CD4-positive, alpha-beta T cell treated with Interferon gamma for 1 hour (primary cell): ENCODE measurements at regions not wholly inside any gene's neighbourhood (a gene's known extent, or its start where the extent isn't known, plus 50 kb on each side); places are given as distances from the start of the nearest gene placed in this dataset.

Experiments
- DNase-seq: peaks from one replicate; pipeline ENCODE4 v3.0.0-alpha.2; 2020

GRCh38 chr15:53296603-53297002 lies 462.9 kb downstream of the WDR72 start:
- DNase-seq = no peak

GRCh38 chr15:53295574-53295973 lies 463.9 kb downstream of the WDR72 start:
- no peak for DNase-seq

GRCh38 chr15:53288542-53288941 lies 470.9 kb downstream of the WDR72 start:
- DNase-seq = no peak

GRCh38 chr15:53274630-53275029 lies 484.5 kb upstream of the ONECUT1 start:
- no peak for DNase-seq

- DNase-seq = no peak
Measured at GRCh38 chr15:53272116-53272515, 482.0 kb upstream of the ONECUT1 start.

GRCh38 chr15:53266176-53266575 lies 476.0 kb upstream of the ONECUT1 start:
- DNase-seq = no peak

- no peak for DNase-seq
Measured at GRCh38 chr15:53260647-53261046, 470.5 kb upstream of the ONECUT1 start.

- no peak for DNase-seq
Measured at GRCh38 chr15:53256457-53256856, 466.3 kb upstream of the ONECUT1 start.

- no peak for DNase-seq
Measured at GRCh38 chr15:53256043-53256442, 465.9 kb upstream of the ONECUT1 start.

- DNase-seq = no peak
Measured at GRCh38 chr15:53251996-53252395, 461.9 kb upstream of the ONECUT1 start.

- no peak for DNase-seq
Measured at GRCh38 chr15:53251523-53251922, 461.4 kb upstream of the ONECUT1 start.

GRCh38 chr15:53247041-53247708 lies 457.0 kb upstream of the ONECUT1 start:
- no peak for DNase-seq

- DNase-seq = no peak
Measured at GRCh38 chr15:53246404-53246803, 456.3 kb upstream of the ONECUT1 start.

- DNase-seq = no peak
Measured at GRCh38 chr15:53233801-53234200, 443.7 kb upstream of the ONECUT1 start.

- no peak for DNase-seq
Measured at GRCh38 chr15:53230473-53230872, 440.3 kb upstream of the ONECUT1 start.

GRCh38 chr15:53226559-53226958 lies 436.4 kb upstream of the ONECUT1 start:
- DNase-seq = no peak

GRCh38 chr15:53225781-53226180 lies 435.6 kb upstream of the ONECUT1 start:
- DNase-seq = no peak

- no peak for DNase-seq
Measured at GRCh38 chr15:53224371-53224770, 434.2 kb upstream of the ONECUT1 start.

- no peak for DNase-seq
Measured at GRCh38 chr15:53223815-53224214, 433.7 kb upstream of the ONECUT1 start.

- DNase-seq = no peak
Measured at GRCh38 chr15:53218666-53219580, 428.8 kb upstream of the ONECUT1 start.

GRCh38 chr15:53216036-53216435 lies 425.9 kb upstream of the ONECUT1 start:
- no peak for DNase-seq

GRCh38 chr15:53213336-53213735 lies 423.2 kb upstream of the ONECUT1 start:
- DNase-seq = no peak

- DNase-seq = no peak
Measured at GRCh38 chr15:53212785-53213184, 422.6 kb upstream of the ONECUT1 start.

- no peak for DNase-seq
Measured at GRCh38 chr15:53210653-53211052, 420.5 kb upstream of the ONECUT1 start.
